Upper lobe of left lung (tissue), 4 donors: ENCODE measurements at regions not wholly inside any gene's neighbourhood (a gene's known extent, or its start where the extent isn't known, plus 50 kb on each side); places are given as distances from the start of the nearest gene placed in this dataset.

ENCODE experiments used
- POLR2A ChIP-seq, 4 donors: fragments of 450-650 bp; IDR thresholded peaks; one replicate each; pipeline ENCODE4 v1.5.1; 2016 to 2017; ENCODE audit warnings: antibody characterized with exemption in 4 of 4, mild to moderate bottlenecking in 2 of 4
- POLR2AphosphoS5 ChIP-seq, 2 donors: sonication (generic); formaldehyde crosslinking; IDR thresholded peaks; one replicate each; pipeline ENCODE4 v1.5.1; 2017; ENCODE audit warnings: antibody characterized with exemption in 2 of 2
- TF ChIP-seq, protein P1 (sequence below), 6 experiments: fragments of 450-650 bp in 4 of 6; fragments of 200-600 bp in 2 of 6; sonication (generic) in 2 of 6; IDR thresholded peaks; one replicate each; pipeline ENCODE4 v1.5.1; 2016 to 2019; ENCODE audit warnings: antibody characterized with exemption in 6 of 6

DNA sequence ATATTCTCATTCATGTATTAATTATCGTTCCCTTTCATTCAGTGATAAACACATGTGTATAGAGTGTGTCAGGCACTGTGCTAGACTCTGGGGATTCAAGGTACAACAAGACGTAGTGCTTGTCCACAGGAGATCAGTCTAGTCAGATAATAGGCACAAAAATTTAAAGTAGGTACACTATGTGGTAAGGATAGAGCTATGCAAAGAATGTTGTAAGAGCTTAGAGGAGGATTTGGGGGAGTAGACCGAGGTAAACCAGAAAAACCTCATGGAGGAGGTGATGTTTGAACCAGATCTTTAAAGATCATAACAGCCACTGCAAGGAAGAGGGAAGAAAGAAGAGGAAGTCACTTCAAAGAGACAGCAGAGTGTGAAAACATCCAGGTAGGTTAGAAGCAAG, 256.9 kb upstream of the DDX18 start:
- TF ChIP-seq POLR2AphosphoS5 (IDR thresholded peaks at IDR 0.05) (no peak), POLR2A (IDR thresholded peaks at IDR 0.05) (no peak)
- TF ChIP-seq, protein P1, sequence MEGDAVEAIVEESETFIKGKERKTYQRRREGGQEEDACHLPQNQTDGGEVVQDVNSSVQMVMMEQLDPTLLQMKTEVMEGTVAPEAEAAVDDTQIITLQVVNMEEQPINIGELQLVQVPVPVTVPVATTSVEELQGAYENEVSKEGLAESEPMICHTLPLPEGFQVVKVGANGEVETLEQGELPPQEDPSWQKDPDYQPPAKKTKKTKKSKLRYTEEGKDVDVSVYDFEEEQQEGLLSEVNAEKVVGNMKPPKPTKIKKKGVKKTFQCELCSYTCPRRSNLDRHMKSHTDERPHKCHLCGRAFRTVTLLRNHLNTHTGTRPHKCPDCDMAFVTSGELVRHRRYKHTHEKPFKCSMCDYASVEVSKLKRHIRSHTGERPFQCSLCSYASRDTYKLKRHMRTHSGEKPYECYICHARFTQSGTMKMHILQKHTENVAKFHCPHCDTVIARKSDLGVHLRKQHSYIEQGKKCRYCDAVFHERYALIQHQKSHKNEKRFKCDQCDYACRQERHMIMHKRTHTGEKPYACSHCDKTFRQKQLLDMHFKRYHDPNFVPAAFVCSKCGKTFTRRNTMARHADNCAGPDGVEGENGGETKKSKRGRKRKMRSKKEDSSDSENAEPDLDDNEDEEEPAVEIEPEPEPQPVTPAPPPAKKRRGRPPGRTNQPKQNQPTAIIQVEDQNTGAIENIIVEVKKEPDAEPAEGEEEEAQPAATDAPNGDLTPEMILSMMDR (IDR thresholded peaks at IDR 0.05), result no peak
